ELR (cell line): ENCODE measurements at regions not wholly inside any gene's neighbourhood (a gene's known extent, or its start where the extent isn't known, plus 50 kb on each side); places are given as distances from the start of the nearest gene placed in this dataset.
A peak's percentile ranks its signal among the peaks of the same experiment; 100 is the strongest.
"Not testable (repeated sequence)": the region's sequence is repeated elsewhere in the genome, so short reads cannot be mapped to it uniquely, and the experiment has no call there.

Experiments used
- DNase-seq: peaks from one replicate; pipeline ENCODE4 v3.0.0-alpha.2; 2015; ENCODE audit warnings: low read depth

DNA sequence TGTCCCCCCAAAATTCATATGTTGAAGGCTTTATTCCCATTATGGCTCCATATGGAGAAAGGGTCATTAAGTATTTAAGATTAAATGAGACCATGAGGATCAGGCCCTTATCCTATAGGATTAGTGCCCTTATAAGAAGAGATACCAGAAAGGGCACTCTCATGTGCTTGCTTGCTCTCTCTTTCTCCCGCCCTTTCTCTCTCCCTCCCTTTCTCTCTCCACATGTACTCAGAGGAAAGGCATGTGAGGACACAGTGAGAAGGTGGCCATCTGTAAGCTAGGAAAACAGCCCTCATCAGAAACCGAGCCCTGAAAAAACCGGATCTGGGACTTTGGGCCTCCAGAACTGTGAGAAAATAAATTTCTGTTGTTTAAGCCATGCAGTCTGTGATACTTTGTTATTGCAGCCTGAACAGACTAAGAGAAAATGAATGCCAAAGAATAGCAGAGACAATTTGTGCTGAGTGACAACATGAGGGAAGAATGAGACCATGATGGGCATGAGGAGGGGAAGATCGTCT lies 300.0 kb upstream of the SLC39A10 start:
- peak; percentile 17 for DNase-seq

DNA sequence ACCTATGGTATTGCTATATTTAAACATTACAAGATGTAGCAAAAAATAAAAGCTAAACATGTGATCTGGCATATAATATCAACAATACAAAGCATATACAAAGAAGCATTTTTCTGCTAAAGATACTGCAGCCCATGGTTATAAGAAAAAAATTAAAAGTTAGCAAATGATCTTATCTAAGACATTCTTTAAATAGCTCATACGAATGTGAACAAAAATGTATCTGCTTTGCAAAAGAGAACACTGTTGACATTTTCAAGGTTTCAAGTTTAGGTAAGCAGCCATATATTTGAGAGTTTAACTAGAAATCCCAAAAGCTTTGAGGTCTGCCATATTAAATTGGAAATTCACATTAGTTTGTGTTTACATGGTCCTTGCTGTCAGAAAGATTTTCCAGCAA lies 301.0 kb upstream of the SLC39A10 start:
- no peak for DNase-seq

DNA sequence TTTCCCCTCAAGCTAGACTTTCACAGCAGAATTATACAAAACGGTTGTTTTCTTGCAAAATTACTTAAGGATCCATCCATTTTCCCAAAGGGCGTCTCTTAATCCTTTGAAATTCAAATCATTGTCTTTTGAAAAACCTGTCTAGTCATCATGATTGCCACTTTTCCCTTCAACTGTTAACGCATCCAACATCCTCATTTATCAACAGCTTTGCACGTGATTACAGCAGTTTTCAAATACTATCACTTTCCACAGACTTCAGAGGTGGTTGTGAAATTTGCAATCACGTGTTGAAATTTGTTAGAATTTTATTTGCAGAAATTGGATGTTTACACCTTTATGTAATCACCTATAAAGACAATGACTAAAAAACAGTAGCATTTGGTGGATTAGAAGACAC lies 304.4 kb upstream of the SLC39A10 start:
- no peak for DNase-seq

DNA sequence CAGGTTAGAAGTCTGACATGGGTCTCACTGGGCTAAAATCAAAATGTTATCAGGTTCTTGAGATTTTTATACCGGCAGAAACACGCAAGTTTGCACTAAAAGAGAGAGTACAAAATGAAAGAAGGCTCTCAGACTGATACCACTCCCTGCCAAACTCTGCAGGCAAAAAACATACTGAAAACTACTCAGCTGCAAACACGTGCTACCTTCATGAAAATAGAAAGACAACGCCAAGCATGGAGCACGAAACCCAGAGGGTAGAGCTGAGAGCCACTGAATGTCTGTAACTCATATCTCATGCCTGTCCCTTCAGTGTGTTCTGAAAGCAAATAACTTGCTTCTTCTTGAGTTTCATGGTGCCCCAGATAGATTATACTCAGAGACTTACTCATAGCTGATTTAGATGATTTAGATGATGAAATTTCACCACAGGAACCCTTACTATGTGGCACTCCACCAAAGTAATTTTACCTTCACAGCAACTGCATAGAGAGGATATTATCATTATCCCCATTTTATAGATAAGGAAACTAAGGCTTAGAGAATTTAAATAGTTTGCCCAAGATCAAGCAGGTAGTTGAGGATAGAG lies 313.0 kb upstream of the SLC39A10 start:
- DNase-seq, result peak; percentile 45

DNA sequence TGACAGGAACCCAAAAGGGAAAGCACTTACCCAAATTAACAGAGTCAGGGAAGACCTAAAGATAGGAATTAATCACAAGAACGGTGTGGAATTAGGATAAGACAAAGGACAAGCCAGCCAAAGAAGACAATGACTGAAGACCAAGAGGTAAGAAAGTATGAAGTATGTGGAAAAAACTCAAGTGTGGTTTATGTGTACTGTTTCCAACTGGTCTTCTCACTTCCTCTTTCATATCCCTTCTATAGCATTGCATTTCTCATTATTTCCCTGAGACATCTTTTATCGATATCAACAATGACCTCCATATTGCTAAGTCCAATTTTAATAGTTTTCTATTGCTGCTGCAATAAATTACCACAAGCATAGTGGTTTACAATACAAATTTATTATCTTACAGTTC lies 313.5 kb upstream of the SLC39A10 start:
- no peak for DNase-seq

DNA sequence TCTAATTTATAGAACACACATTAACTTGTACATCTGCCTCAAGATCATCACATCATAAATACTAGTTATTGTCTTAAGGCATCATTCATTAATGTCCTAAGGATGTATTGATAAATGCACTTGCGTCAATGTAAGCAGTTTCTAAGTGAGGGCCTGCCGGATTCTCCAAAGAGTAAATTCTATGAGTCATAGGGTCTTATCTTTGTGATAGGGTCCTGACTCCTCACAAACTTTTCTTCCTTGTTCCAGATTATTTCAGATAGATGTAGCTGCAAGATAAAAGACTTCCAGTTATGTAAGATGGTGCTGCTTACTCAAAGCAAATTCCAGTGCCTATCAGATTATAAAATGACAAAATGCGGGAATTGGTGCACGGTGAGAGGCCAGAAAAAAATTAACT lies 315.0 kb upstream of the SLC39A10 start:
- DNase-seq, result no peak

DNA sequence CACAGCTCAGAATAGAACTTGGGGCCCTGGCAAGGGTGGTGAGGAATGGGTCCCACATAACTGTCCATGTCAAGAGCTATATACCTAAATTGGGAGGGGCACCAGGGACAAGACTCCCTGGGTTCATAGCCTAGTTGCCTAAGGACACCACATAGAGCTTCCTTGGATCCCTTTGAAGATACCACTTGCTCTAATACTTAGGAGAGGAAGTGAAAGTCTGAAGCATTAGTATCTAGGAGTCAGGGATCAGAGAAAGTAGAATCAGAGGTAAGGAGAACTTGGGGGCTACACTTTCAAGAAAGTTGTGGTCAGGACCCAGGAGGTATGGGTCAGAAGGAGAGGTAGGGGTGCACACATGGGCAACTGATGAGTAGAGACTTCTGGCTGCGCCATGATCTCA lies 318.2 kb upstream of the SLC39A10 start:
- no peak for DNase-seq

DNA sequence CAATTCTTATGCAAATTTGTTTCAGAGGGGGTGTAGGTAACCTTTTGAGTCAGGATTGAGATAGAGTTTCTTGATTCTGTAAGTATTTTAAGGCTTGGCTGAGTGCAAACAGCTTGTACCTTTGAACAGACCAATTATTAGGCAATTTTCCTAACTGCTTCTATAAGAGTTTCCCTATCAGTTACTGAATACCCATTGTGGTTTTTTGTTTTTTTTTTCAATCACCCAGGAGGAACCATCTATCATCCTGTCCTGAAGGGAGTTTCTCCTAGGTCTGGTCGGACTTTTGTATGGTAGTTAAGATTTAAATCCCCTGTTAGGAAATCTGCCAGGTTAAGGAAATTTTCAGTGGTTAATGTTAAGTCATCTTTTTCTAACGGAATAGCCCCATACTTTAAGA lies 319.4 kb upstream of the SLC39A10 start:
- DNase-seq, result no peak

DNA sequence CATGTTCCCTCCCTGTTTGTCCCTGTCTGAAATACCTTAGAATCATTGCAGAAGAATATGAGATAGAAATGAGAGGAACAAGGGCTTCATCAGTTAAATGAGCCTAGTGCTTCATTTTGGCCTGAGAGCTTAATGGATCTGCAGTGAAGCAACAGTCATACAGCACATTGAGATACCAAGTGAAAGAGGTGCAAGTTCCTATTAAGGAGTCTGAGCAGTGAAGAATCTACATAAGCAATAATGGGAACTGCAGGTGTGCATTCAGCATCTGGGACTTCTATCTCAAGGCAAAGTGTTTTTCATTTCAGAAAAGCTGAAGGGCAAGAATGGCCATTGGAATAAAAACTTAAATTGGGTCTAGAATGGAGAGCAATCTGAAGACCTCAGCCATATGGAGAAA lies 323.2 kb upstream of the SLC39A10 start:
- DNase-seq, result no peak

DNA sequence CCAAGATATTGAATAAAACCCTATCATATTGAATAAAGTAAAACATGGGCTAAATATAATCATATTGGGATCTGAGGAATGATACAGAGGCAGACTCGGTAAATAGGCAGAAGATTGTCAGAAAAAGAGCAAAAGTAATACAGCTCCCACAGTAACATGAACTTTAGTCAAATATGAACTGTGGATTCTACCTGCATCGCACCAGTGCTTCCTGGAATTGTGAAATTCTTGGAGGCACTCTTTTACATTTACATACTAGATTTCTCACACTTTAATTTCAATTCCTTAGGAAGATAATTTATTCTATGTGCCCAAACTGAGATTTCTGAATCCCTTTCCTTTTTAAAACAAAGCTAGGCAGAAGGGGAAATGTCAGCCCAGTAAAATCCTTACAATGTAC lies 325.1 kb upstream of the SLC39A10 start:
- no peak for DNase-seq

DNA sequence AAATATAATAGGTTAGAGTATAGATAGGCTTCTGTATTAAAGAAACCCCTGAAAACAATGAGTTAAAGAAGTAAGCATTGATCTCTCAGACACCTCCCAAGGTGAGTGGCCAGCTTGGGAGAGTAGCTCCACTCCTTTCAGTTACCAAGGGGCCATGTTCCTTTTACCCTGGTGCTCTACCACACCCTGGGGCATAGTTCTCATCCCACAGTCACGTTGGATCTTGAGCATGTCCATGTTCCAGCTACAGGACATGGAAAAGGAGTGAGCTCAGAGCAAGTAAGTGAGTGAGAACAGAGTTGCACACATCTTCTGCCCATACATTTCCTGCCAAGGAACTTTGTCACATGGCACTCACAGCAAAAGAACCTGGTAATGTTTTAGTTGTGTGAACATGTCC lies 325.9 kb upstream of the SLC39A10 start:
- DNase-seq, result no peak

DNA sequence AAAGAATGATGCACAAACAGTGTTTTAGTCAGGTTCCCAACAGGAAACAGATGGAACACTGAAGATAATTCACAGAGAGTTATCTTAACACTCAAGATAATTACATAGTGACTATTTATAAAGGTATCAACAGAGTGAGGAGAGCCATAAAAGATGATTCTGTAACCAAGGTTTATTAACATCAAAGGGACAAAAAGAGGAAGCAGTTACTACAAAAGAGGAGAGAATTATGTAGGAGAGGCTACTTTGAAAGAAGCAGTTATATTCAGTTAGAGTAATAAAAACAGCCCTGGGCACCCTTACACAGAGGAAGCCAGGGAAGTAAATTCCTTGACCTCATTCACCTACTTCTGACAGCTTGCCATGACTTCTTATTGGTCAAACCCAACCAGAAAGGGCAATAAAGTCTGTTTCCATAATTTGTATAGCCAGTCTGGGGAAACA lies 326.5 kb upstream of the SLC39A10 start:
- DNase-seq, result no peak

DNA sequence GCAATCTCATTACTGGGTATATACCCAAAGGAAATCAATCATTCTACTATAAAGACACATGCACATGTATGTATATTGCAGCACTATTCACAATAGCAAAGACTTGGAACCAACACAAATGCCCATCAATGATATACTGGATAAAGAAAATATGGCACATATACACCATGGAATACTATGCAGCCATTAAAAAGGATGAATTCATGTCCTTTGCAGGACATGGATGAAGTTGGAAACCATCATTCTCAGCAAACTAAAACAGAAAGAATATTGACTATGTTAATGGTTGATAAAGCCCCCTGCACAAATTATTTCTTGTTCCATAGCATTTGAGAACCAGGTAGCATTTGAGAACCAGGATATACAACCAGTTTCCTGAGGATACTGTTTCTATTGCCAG lies 327.2 kb upstream of the SLC39A10 start:
- not testable (repeated sequence) for DNase-seq

DNA sequence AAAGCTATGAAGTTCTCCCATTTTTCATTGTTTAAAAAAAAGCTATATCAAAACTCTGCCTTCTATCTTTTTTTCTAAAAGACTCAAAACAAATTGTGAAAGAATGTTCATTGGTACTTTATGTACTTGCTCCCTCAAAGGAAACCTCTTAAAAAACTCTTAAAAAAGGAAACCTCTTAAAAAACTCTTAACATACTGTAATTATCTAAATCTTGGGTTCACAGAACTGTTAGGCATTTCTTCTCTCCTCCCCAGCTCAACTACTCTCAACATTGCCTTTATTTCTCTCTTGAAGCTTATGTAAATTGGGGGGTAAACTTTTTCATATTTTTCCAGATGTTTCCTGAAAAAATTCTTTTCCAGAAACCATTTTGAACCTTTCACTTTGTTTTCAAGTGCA lies 330.5 kb upstream of the SLC39A10 start:
- no peak for DNase-seq

DNA sequence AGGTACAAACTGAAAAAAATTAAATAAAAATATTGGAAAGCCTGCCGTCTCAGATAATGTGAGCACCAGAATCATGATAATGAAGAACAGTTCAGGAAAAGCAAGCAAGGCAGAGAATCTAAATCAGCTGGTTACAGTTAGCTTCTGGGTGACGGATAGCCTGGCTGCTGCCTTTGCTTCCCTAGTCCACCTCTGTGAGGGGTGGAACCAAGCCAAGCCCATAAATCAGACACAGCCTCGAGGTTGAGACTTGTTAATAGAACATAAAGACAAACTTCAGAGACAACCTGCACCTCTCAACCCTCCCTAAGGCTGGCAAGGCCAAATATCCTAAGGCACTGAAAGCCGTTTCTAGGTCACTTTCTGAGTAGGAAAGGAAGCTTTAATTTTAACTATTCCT lies 334.7 kb upstream of the SLC39A10 start:
- DNase-seq, result no peak

DNA sequence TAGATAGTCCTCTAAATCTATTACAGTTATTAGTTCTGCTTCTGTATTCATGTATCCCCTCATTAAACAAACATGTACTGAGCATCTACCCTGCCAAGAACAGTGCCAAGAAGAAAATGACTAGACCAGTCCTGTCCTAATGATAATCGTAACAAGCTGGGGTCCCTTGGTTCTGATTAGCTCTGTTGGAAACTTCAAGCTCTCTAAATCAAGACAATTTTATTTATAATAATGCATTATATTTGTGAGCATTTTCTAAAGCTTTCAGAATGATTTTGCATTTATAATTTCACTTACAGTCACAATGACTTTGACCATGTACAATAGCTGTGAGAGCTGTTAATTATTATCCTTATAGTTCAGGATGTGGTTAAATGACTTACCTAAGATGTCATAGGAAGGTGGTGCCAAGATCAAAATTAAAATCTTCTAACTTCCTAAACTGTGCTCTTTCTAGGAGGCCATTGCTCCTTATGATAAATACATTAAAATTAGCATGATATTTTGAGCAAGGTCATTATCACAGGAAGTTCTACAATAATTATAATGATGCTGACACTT lies 336.5 kb upstream of the SLC39A10 start:
- DNase-seq, result peak; percentile 30

DNA sequence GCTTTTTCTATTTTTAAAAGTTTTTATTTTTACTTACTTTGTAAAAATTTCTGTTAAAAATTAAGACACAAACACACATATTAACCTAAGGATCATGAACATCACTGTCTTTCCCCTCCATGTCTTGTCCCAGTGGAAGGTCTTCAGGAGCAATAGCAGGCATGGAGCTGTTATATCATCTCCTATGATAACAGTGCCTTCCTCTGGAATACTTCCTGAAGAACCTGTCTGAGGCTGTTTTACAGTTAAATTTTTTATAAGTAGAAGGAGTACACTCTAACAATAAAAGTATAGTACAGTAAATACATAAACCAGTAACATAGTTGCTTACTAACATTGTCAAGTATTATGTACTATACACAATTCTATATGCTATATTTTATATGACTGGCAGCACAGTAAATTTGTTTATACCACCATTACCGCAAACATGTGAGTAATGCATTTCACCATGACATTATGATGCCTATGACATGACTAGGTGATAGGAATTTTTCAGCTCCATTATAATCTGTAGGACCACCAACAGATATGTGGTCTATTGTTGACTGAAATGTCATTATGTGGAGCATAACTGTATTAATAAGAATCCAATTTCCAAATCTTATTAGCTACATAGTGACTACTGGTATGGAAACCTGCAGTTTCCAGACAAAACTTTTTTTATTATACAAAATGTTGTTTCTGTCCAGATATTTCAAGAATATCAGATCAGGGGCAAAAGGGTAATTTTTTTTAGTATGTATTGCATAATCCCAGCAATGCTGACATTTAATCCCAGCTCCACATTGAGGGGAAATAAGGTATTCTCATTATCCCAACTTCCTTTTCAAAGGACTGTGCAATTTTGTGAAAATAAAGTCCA lies 337.2 kb upstream of the SLC39A10 start:
- peak; percentile 89 for DNase-seq

DNA sequence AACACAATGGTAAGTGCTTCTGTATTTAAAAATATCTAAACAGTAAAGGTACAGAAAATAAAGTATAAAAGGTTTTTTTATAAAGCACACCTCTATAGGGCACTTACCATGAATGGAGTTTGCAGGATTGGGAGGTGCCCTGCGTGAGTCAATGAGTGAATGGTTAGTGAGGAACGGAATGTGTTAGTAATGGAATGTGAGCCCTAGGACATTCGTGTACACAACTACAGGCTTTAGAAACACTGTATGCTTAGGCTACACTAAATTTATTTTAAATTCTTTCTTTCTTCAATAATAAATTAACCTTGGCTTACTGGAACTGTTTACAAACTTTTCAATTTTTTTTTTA lies 337.9 kb upstream of the SLC39A10 start:
- DNase-seq, result peak; percentile 92

DNA sequence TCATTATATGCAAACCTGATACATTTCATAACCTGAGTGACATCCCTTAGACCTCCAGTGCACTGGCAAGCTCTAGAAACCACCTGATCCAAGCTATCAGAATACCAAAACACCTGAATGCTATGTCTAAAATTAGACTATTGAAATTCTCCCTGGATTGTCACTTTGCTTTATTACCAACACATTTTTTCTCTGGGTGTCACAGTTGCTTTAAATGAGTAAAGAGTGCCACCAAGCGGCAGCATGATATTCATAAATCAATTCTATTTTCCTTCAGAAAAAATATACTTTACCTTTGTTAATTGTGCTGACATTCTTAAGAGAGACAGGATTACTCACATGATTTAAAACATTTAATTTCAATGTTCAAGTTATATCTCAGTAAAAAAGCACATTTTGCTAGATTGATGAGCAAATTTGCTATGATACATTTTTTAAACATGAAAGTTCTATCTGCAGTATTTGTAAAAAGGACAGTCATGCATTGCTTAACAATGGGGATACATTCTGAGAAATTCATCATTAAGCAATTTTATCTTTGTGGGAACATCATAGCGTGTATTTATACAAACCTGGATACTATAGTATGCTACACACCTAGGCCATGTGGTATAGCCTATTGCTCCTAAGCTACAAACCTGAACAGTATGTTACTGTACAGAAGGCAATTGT lies 338.4 kb upstream of the SLC39A10 start:
- peak; percentile 73 for DNase-seq

DNA sequence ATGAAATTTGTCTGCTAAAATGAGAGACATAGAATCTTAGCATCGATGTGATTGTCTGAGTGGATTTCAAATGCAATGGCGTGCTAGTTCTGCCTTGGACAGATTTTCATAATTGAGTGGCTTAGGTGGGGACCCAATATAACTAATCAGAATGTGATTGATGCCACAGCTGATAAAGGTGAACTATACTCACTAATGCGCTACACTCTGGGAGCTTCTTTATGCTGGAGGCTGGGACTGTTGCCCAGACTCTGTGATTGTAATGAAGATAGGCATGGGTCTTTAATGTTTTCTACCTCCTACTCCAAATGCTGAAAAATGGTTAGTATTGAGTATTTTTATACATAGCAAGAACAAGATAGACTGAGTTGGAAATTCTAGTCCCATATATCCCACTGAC lies 339.5 kb upstream of the SLC39A10 start:
- no peak for DNase-seq

DNA sequence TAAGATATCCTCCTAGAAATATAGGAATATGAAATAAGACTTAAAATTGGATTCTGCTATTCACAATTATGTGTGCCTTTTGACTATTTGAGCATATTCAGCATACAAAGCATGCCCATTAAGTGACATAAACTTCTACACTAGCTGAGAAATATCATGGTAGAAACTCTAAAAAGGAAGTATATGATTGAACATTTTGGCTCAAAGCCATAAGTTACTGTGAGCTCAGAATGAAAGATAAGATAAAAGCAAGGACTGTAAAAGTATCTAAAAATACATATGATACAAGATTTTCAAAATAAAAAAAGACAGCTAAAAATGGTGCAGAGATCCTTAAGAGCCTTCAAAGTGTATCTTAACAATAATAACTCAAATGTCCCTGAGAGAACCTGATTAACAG lies 340.5 kb upstream of the SLC39A10 start:
- DNase-seq, result no peak

DNA sequence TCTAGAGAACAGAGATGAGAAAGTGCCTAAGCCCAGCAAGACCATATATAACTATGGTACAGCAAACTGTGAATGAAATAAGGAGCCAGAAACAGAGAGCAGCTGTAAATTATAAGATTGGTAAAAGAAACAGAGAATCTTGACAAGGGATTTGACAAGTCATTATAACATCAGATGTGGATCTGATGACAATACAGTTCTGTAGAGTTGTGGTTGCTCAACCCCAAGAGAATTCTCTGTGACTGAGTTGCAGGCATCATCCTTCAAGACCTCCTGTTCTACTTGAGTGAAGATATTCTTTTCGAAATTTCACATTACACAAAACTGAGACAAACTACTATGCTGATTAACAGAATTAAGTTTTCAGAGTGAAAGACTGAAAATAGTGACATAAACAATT lies 343.1 kb upstream of the SLC39A10 start:
- DNase-seq, result no peak

DNA sequence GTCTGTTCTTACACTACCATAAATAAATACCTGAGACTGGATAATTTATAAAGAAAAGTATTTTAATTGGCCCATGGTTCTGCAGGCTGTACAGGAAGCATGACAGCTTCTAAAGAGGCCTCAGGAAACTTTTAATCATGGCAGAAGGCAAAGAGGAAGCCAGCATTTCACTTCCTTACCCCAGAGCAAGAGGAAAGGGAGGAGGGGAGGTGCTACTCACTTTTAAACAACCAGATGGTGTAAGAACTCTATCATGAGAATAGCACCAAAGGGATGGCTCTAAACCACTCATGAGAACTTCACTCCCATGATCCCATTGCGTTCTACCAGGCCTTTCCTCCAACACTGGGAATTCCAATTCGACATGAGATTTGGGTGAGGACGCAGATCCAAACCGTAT lies 344.4 kb upstream of the SLC39A10 start:
- no peak for DNase-seq
